ENCODE measurements at regions not wholly inside any gene's neighbourhood (a gene's known extent, or its start where the extent isn't known, plus 50 kb on each side); places are given as distances from the start of the nearest gene placed in this dataset.

- H3K9me3 ChIP-seq (ENCODE audit: control extremely low read depth in 1 of 3, control insufficient read depth in 2 of 3, insufficient read depth in 1 of 3, low read length in 2 of 3) = no peaks in the 10 kb centered on the region
- ATAC-seq (ENCODE audit: low read depth) (no peak), DNase-seq (no peak)
- no peak overlapping the region for H3K4me3 ChIP-seq (ENCODE audit: control extremely low read depth in 1 of 5, extremely low read depth in 1 of 5, insufficient read depth in 1 of 5, low read depth in 2 of 5, low read length in 4 of 5)
- no peaks in the 10 kb centered on the region for H3K4me1 ChIP-seq (ENCODE audit: control insufficient read depth in 2 of 2, insufficient read depth in 2 of 2, low read length in 2 of 2)
- no peak overlapping the region for H2AFZ ChIP-seq (ENCODE audit: insufficient read depth, low read depth, low read length, poor library complexity, severe bottlenecking)
- no peaks in the 10 kb centered on the region for H3K9me3 Mint-ChIP-seq (ENCODE audit: insufficient read depth)
- no peaks in the 10 kb centered on the region for H3K27me3 Mint-ChIP-seq
- 80% methylated on average over 1 of the region's 1 CpG for WGBS (ENCODE audit: insufficient coverage)
- H3K27me3 ChIP-seq (replicated peaks in 1 of 4; ENCODE audit: control extremely low read depth in 1 of 4, control insufficient read depth in 3 of 4, insufficient read depth in 4 of 4, low read length in 3 of 4) = no peaks in the 10 kb centered on the region
- H3K9ac ChIP-seq (ENCODE audit: low read length) = no peak overlapping the region
- ChIA-PET CTCF (no interaction called here), POLR2A (no interaction called here)
- no peaks in the 10 kb centered on the region for H3K4me1 Mint-ChIP-seq
- no peak overlapping the region for H3K4me2 ChIP-seq (replicated peaks; ENCODE audit: low read depth, low read length, poor library complexity, severe bottlenecking)
- no peak overlapping the region for H3K27ac ChIP-seq (ENCODE audit: low read length in 2 of 2)
- H3K4me3 Mint-ChIP-seq = no peak overlapping the region
- no peak for TF ChIP-seq CTCF (IDR thresholded peaks at IDR 0.05)
- no peak for TF ChIP-seq EZH2 (IDR thresholded peaks at IDR 0.05; ENCODE audit: borderline replicate concordance, insufficient read depth, low read depth, low read length, poor library complexity, severe bottlenecking)
- H3K27ac Mint-ChIP-seq = no peak overlapping the region
- no peaks in the 10 kb centered on the region for H3K36me3 ChIP-seq (replicated peaks in 1 of 2; ENCODE audit: control extremely low read depth in 1 of 2, control insufficient read depth in 1 of 2, extremely low read depth in 1 of 2, insufficient read depth in 2 of 2, low read length in 1 of 2)
- no peaks in the 10 kb centered on the region for H3K79me2 ChIP-seq (ENCODE audit: control insufficient read depth, insufficient read depth, low read length)
- no peaks in the 10 kb centered on the region for H4K20me1 ChIP-seq (ENCODE audit: control insufficient read depth, insufficient read depth, low read length, poor library complexity, severe bottlenecking)
- intact Hi-C loops (cut with micrococcal nuclease) = no loop called here
These were observed 184.3 kb downstream of the SOX4 start for GRCh38 chr6:21777846-21778245.

GRCh38 chr6:21780141-21780540 is 186.6 kb downstream of the SOX4 start:
- DNase-seq = no peak
- H2AFZ ChIP-seq (ENCODE audit: insufficient read depth, low read depth, low read length, poor library complexity, severe bottlenecking) = no peak overlapping the region
- no peaks in the 10 kb centered on the region for H3K4me1 ChIP-seq (ENCODE audit: control insufficient read depth in 2 of 2, insufficient read depth in 2 of 2, low read length in 2 of 2)
- ATAC-seq (ENCODE audit: low read depth) = no peak
- Mint-ChIP-seq H3K4me3 (no peak overlapping the region), H3K27ac (no peak overlapping the region), H3K27me3 (no peaks in the 10 kb centered on the region), H3K9me3 (ENCODE audit: insufficient read depth) (no peaks in the 10 kb centered on the region), H3K4me1 (no peaks in the 10 kb centered on the region)
- no peak overlapping the region for H3K27ac ChIP-seq (ENCODE audit: low read length in 2 of 2)
- H3K9me3 ChIP-seq (ENCODE audit: control extremely low read depth in 1 of 3, control insufficient read depth in 2 of 3, insufficient read depth in 1 of 3, low read length in 2 of 3) = no peaks in the 10 kb centered on the region
- ChIA-PET CTCF (no interaction called here), POLR2A (no interaction called here)
- intact Hi-C loops (cut with micrococcal nuclease) = no loop called here
- H4K20me1 ChIP-seq (ENCODE audit: control insufficient read depth, insufficient read depth, low read length, poor library complexity, severe bottlenecking) = no peaks in the 10 kb centered on the region
- no peaks in the 10 kb centered on the region for H3K79me2 ChIP-seq (ENCODE audit: control insufficient read depth, insufficient read depth, low read length)
- H3K4me2 ChIP-seq (replicated peaks; ENCODE audit: low read depth, low read length, poor library complexity, severe bottlenecking) = no peak overlapping the region
- no peaks in the 10 kb centered on the region for H3K27me3 ChIP-seq (replicated peaks in 1 of 4; ENCODE audit: control extremely low read depth in 1 of 4, control insufficient read depth in 3 of 4, insufficient read depth in 4 of 4, low read length in 3 of 4)
- no peaks in the 10 kb centered on the region for H3K36me3 ChIP-seq (replicated peaks in 1 of 2; ENCODE audit: control extremely low read depth in 1 of 2, control insufficient read depth in 1 of 2, extremely low read depth in 1 of 2, insufficient read depth in 2 of 2, low read length in 1 of 2)
- H3K4me3 ChIP-seq (ENCODE audit: control extremely low read depth in 1 of 5, extremely low read depth in 1 of 5, insufficient read depth in 1 of 5, low read depth in 2 of 5, low read length in 4 of 5) = no peak overlapping the region
- 100% methylated on average over 2 of the region's 2 CpGs for WGBS (ENCODE audit: insufficient coverage)
- H3K9ac ChIP-seq (ENCODE audit: low read length) = no peak overlapping the region
- no peak for TF ChIP-seq CTCF (IDR thresholded peaks at IDR 0.05)
- no peak for TF ChIP-seq EZH2 (IDR thresholded peaks at IDR 0.05; ENCODE audit: borderline replicate concordance, insufficient read depth, low read depth, low read length, poor library complexity, severe bottlenecking)

Measured in B cell (primary cell).